Esophagus squamous epithelium (tissue), 4 donors: ENCODE measurements at regions not wholly inside any gene's neighbourhood (a gene's known extent, or its start where the extent isn't known, plus 50 kb on each side); places are given as distances from the start of the nearest gene placed in this dataset.

Source experiments
- CTCF ChIP-seq, 6 experiments: fragments of 450-650 bp in 4 of 6; fragments of 200-600 bp in 2 of 6; sonication (generic) in 2 of 6; IDR thresholded peaks; one replicate each; pipeline ENCODE4 v1.5.1; 2016 to 2019; ENCODE audit warnings: antibody characterized with exemption in 6 of 6, mild to moderate bottlenecking in 4 of 6, moderate library complexity in 4 of 6
- POLR2A ChIP-seq, 4 donors: fragments of 450-650 bp; IDR thresholded peaks; one replicate each; pipeline ENCODE4 v1.6.1; 2017; ENCODE audit warnings: antibody characterized with exemption in 4 of 4, mild to moderate bottlenecking in 4 of 4, moderate library complexity in 3 of 4

- TF ChIP-seq CTCF (IDR thresholded peaks at IDR 0.05) (no peak), POLR2A (IDR thresholded peaks at IDR 0.05) (no peak)
Measured at GRCh38 chr4:33482773-33483172, 2761.5 kb downstream of the ARAP2 start.
